Uterus (tissue), 2 donors: ENCODE measurements at regions not wholly inside any gene's neighbourhood (a gene's known extent, or its start where the extent isn't known, plus 50 kb on each side); places are given as distances from the start of the nearest gene placed in this dataset.

Experiments
- POLR2A ChIP-seq, 2 donors: fragments of 450-650 bp; IDR thresholded peaks; one replicate each; pipeline ENCODE4 v1.6.1; 2016; ENCODE audit warnings: antibody characterized with exemption in 2 of 2, mild to moderate bottlenecking in 1 of 2, moderate library complexity in 1 of 2
- TF ChIP-seq, protein P1 (sequence below), 4 experiments: fragments of 200-600 bp in 2 of 4; fragments of 450-650 bp in 2 of 4; sonication (generic) in 2 of 4; IDR thresholded peaks; one replicate each; pipeline ENCODE4 v1.5.1; 2016 to 2019; ENCODE audit warnings: antibody characterized with exemption in 4 of 4, mild to moderate bottlenecking in 2 of 4, moderate library complexity in 1 of 4

DNA sequence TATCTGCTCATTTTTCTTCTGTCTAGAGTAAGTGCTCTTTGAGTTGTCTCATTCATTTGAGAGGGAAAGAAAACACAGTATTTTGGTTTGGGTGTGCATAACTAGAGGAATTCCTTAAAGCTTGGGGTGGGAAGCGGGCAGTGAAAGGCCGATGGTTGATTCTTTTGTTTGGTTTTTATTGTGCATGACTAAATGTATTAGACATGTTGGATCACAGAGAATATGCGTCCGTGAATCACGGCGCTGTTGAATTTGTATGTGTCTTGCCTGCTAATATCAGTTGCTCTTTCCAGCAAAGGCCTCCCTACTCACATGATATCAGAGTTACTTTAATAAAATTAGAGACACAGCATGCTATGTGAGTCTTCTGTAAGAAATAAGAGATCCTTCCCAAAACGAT lies 180.0 kb downstream of the CHD9NB start:
- TF ChIP-seq, protein P1, sequence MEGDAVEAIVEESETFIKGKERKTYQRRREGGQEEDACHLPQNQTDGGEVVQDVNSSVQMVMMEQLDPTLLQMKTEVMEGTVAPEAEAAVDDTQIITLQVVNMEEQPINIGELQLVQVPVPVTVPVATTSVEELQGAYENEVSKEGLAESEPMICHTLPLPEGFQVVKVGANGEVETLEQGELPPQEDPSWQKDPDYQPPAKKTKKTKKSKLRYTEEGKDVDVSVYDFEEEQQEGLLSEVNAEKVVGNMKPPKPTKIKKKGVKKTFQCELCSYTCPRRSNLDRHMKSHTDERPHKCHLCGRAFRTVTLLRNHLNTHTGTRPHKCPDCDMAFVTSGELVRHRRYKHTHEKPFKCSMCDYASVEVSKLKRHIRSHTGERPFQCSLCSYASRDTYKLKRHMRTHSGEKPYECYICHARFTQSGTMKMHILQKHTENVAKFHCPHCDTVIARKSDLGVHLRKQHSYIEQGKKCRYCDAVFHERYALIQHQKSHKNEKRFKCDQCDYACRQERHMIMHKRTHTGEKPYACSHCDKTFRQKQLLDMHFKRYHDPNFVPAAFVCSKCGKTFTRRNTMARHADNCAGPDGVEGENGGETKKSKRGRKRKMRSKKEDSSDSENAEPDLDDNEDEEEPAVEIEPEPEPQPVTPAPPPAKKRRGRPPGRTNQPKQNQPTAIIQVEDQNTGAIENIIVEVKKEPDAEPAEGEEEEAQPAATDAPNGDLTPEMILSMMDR (IDR thresholded peaks at IDR 0.05), result no peak
- TF ChIP-seq POLR2A (IDR thresholded peaks at IDR 0.05), result no peak
